ENCODE measurements at regions not wholly inside any gene's neighbourhood (a gene's known extent, or its start where the extent isn't known, plus 50 kb on each side); places are given as distances from the start of the nearest gene placed in this dataset.
A peak's percentile ranks its signal among the peaks of the same experiment; 100 is the strongest.
"Not testable (repeated sequence)": the region's sequence is repeated elsewhere in the genome, so short reads cannot be mapped to it uniquely, and the experiment has no call there.

- DNase-seq (ENCODE audit: low spot score) = peak; percentile 65
Measured at GRCh38 chr21:17679002-17679600, 66.4 kb upstream of the BTG3 start.

- DNase-seq (ENCODE audit: low spot score) = not testable (repeated sequence)
Measured at GRCh38 chr21:17676930-17677329, 64.2 kb upstream of the BTG3 start.

- no peak for DNase-seq (ENCODE audit: low spot score)
Measured at GRCh38 chr21:17674106-17674505, 61.4 kb upstream of the BTG3 start.

GRCh38 chr21:17673261-17674020 lies 60.7 kb upstream of the BTG3 start:
- DNase-seq (ENCODE audit: low spot score) = no peak

GRCh38 chr21:17671733-17672132 lies 59.0 kb upstream of the BTG3 start:
- no peak for DNase-seq (ENCODE audit: low spot score)

- no peak for DNase-seq (ENCODE audit: low spot score)
Measured at GRCh38 chr21:17668479-17669140, 55.9 kb upstream of the BTG3 start.

GRCh38 chr21:17667256-17667655 lies 54.6 kb upstream of the BTG3 start:
- DNase-seq (ENCODE audit: low spot score) = no peak
